ENCODE measurements at regions not wholly inside any gene's neighbourhood (a gene's known extent, or its start where the extent isn't known, plus 50 kb on each side); places are given as distances from the start of the nearest gene placed in this dataset.

DNA sequence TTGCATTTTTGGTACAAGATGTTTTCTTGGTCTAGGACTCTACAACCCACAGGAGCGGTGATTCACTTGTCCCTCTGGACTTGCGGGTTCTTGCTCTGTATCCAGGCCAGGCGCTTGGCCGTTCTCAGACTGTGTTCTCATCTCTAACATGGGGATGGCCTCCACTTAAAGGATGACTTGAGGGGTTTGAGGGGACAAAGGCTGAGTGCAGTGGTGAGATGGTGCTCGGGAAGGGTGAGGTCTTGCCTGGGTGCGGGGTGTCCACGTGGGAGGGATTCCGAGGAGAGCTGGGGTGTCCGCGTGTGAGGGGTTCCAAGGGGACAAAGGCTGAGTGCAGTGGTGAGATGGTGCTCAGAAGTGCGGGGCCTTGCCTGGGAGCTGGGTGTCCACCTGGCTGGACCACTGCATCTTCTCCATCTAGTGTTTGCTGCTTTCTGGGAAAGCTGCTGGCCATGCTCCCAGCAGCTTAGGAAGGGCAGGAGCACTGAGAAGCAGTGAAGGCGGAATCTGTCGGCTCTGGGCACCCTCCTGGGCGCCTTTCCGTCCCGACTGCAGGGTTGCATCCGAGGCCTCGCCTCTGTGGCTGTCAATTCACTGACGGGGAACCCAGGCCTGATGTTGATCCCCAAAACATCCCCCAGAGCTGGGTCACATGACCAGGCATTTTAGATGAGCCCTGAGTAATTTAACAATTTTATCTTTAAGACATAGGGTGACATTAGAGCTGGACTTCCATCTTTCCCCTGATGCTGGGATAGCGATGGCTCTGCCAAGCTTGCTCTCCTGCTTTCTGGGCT lies 280.5 kb upstream of the IRX4 start:
- TF ChIP-seq, protein P1, sequence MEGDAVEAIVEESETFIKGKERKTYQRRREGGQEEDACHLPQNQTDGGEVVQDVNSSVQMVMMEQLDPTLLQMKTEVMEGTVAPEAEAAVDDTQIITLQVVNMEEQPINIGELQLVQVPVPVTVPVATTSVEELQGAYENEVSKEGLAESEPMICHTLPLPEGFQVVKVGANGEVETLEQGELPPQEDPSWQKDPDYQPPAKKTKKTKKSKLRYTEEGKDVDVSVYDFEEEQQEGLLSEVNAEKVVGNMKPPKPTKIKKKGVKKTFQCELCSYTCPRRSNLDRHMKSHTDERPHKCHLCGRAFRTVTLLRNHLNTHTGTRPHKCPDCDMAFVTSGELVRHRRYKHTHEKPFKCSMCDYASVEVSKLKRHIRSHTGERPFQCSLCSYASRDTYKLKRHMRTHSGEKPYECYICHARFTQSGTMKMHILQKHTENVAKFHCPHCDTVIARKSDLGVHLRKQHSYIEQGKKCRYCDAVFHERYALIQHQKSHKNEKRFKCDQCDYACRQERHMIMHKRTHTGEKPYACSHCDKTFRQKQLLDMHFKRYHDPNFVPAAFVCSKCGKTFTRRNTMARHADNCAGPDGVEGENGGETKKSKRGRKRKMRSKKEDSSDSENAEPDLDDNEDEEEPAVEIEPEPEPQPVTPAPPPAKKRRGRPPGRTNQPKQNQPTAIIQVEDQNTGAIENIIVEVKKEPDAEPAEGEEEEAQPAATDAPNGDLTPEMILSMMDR (conservative IDR thresholded peaks at IDR 0.05; ENCODE audit: low read length) = no peak
- no peak for TF ChIP-seq EZH2phosphoT487 (IDR thresholded peaks at IDR 0.05; ENCODE audit: borderline replicate concordance)

All from Loucy (cell line).